Activated CD4-positive, alpha-beta T cell treated with anti-CD3 and anti-CD28 coated beads for 48 hours (primary cell): ENCODE measurements at regions not wholly inside any gene's neighbourhood (a gene's known extent, or its start where the extent isn't known, plus 50 kb on each side); places are given as distances from the start of the nearest gene placed in this dataset.

Experiments
- DNase-seq: peaks from one replicate; pipeline ENCODE4 v3.0.0-alpha.2; 2020

DNA sequence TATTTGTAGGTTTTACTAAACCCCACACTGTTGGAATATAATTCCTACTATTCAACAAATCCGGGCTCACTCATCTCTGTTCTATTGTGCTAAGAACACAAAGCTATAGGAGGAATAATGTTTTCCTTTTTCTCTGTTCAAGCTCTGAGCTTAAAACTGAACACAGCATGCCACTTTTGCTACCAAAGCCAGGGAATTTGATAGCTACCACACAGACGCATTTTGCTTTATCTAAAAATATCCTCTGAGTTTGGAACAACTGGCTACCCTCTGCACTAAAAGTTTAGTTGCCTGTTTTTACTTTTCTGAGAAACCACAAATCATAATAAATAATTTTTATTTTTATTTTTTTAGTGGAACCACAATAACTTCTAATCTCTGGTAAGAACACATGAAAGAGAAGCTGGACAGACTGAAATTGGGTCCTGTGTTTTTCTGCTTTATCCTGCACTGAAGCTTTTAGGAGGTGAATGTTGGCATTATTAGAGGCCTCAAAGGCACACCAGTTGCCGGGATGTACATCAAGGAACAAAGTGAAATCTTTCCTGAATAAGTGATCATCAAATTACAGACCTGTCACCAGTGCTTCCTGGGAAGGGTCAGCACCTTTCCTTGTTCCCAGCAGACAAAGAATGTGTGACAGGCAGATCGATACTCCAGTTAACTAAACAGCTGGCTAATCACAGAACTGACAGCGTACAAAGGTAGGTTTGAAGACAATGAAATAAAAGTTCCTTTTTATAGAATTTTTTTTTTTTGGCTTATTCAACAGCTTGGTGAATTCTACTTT is 523.2 kb upstream of the TENM4 start:
- DNase-seq, result no peak

GRCh38 chr11:79960461-79960860 is 519.6 kb upstream of the TENM4 start:
- DNase-seq, result no peak

GRCh38 chr11:79959318-79959717 is 518.5 kb upstream of the TENM4 start:
- no peak for DNase-seq

GRCh38 chr11:79957702-79958101 is 516.9 kb upstream of the TENM4 start:
- DNase-seq, result no peak

GRCh38 chr11:79956061-79956460 is 515.2 kb upstream of the TENM4 start:
- DNase-seq, result no peak

DNA sequence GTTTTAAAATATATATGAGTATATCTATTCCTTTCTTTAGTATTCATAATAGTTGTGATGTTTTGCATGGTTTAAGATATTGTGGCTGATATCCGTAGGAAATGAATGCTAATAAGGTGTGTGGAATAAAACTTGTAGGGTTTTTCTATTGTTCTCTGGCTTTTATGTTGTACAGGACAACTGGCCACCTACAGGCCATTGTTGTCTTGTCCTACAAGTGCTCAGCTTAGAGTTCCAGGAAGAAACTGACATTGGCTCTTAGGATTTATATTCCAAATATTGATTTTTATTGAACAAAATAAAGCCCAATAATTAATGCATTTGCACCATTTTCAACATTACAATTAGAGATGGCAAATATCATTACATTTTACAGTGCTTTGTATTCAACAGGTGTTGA is 512.8 kb upstream of the TENM4 start:
- no peak for DNase-seq

GRCh38 chr11:79950741-79951140 is 509.9 kb upstream of the TENM4 start:
- no peak for DNase-seq

DNA sequence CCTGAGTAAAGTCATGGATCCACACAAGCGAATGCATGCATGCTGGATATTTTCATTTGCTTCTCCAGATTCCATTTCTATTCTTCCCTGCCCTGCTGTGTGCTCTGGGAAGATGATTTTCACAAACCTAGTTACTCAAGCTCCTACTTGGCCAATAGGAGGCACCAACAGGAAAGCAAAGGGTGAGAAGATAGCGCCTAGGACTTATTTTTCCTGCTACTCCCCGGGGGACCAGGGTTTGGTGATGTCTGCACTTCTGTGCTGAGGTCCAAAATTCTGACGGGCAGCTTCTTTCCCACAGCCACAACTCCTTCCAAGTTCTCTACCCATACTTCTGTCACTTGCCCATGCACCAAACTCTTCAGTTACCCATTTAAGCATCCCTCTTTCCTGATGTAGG is 509.3 kb upstream of the TENM4 start:
- no peak for DNase-seq

- no peak for DNase-seq
Observed at GRCh38 chr11:79949574-79949973, 508.7 kb upstream of the TENM4 start.

GRCh38 chr11:79942646-79943045 is 501.8 kb upstream of the TENM4 start:
- DNase-seq, result no peak

DNA sequence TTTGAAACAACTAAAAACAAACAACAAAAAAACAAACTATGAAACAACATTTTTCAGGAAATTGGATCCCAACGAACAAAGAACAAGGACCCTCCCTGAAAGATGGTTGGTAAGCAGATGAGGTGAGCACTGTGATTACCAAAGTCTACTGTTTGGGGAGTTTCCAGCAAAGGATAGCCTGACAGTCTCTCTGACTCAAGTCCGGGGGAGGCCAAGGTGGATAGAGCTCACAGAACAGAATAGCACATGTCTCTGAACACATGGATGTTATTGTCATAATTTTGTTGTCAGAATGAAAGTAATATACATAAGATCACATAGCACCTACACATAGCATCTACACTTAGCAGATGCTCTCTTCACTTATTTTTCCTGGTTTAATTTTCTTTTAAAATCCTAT is 501.3 kb upstream of the TENM4 start:
- no peak for DNase-seq

DNA sequence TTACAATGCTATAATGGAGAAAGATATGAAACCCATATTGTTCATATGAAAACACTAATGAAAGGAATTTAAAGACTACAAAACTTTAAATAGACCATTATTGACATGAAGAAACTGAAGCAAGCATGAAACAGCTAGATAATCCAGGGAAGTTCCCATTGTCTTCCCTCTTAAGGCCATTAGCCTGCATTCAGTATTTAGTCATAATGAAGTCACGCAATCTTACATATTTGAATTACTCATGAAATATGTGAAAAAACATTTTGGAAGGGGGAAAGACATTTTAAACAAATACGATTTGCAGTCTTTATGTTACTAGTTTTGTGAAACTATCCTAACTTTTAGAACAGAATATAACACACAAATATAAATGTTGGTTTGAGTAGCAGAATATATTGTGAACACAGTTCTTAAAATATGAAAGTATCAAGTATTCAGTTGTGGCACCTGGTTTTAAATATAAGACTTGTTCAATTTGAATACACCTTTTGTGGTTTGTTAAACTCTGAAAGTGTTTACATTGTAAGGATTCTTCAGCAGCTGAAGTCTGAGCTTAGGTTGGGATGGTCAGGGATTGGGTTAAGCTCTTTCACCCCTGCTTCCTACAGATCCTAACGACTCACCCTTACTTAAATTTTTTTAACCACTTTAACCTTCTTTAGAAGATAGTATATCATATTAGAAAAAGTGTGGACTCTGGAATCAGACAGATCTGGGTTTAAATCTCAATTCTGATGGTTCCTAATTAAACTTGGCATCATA is 500.3 kb upstream of the TENM4 start:
- no peak for DNase-seq

- no peak for DNase-seq
Observed at GRCh38 chr11:79940165-79940564, 499.3 kb upstream of the TENM4 start.

DNA sequence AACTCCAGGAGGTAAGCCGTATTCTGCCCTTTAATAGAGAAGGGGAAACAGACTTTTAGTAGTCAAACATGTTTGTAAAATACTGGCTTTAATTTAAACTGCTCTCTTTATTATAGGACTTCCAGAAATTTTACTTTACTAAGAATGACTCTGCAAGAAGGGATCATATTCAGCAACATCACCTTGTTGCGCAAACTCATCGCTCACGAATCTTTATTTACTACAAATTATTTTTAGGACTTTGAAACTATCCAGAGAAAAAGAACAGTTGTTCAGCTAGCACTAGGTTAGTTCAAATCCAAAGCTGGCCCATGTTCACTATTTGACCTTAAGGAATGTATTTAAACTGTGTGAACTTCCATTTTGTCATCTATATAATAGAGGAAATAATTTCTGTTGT is 498.3 kb upstream of the TENM4 start:
- DNase-seq, result no peak

- DNase-seq, result no peak
Observed at GRCh38 chr11:79937676-79938334, 497.0 kb upstream of the TENM4 start.

GRCh38 chr11:79932612-79933011 is 491.8 kb upstream of the TENM4 start:
- no peak for DNase-seq

DNA sequence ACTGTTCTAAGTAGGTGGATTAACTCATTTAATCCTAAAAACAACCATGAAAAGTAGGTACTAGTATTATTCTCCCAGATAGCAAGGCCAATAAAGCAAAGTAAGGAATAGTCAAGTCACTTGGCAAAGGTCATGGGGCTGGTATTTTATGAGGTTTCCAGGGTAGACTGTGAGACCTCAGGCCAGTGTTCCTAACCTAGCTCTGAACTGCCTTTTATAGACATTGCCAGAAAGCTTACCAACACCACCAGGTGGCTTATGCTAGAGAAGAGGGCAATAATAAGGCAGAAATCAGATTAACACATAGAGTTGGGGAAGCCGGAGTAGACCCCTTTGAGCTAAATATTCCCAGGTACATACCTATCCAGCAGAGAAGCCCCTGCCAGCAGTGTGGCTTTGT is 490.9 kb upstream of the TENM4 start:
- DNase-seq, result no peak

- DNase-seq, result no peak
Observed at GRCh38 chr11:79926707-79927106, 485.9 kb upstream of the TENM4 start.

DNA sequence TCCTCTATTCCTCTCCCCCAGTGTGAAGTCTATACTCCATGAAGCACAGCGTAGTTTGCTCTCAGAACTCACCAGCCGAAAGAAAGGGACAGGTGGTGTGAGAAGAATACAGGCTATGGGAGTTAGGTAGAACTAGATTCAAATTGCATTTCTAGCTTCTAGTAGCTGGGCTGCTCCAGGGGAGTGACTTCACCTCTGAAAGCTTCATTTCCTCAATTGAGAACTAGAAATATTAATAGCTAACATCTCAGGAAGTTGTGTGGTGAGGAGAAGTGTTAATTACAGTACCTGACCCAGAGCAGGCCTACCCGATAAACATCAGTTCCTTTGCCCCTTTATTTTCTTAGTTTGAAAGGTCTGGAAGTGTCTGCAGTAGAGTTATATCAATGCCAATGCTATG is 484.7 kb upstream of the TENM4 start:
- no peak for DNase-seq

DNA sequence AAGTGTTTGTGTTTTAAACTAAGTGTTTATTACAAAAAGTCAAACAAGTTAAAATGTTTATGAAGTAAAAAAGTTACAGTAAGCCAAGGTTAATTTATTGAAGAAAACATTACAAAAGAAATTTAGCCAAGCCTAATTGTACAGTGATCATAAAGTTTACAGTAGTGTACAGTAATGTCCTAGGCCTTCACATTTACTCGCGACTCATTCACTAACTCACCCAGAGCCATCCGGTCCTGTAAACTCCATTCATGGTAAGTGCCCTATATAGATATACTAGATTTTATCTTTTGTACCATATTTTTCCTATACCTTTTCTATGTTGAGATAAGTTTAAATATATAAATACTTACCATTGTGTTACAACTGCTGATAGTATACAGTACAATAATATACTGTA is 481.8 kb upstream of the TENM4 start:
- no peak for DNase-seq

- no peak for DNase-seq
Observed at GRCh38 chr11:79920480-79920879, 479.6 kb upstream of the TENM4 start.

DNA sequence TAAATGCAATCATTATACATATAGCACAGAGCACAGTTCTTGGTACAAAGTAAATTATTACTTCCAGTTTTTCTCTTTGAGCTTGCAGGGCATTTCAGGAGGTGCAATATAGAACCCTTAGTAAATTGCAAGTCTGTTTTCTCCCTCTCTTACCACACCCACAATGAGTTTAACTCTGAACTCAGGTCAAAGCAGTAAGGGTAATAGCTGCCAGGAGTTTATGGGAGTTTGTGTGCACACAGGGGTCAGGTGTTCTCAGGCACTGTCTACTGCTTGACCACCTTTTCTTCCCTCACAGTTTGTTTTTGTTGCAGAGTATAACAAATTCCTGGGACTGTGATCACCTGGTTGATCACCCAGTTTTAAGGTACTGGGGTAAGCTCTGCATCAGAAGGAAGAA is 478.5 kb upstream of the TENM4 start:
- no peak for DNase-seq

DNA sequence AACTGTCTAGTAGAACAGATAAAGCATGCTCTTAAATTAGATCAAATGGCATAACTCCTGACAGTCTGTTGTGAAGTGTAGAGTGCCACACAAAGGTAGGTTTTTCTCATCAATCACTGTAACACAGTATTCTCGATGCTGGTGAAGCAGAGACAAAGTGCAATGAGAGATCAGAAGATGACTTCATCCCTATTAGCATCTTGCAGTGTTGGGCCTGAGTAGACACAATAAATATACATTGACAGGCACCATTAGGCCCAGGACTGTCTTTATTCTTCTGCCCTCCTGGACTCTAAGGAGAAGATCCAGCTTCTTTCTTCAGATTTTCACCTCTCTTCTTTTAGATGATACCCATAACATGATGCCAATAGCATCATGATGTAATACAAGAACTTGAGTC is 478.0 kb upstream of the TENM4 start:
- no peak for DNase-seq

DNA sequence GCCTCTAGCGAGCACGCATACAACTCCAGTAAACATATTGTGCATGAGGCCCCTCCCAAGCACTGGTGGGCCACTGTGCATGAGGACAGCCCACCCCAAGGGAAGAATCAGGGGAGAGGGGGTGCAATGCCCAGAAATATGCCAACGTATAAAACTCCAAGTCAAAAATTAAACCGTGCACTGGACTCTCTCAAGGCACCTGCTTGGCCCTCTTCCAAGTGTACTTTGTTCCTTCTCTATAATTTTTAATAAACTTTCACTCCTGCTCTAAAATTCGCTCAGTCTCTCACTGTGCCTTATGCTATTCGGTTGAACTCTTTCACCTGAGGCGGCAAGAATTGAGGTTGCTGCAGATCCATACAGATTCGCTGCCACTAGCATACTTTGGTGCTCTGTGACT is 465.3 kb upstream of the TENM4 start:
- no peak for DNase-seq
